ENCODE measurements at regions not wholly inside any gene's neighbourhood (a gene's known extent, or its start where the extent isn't known, plus 50 kb on each side); places are given as distances from the start of the nearest gene placed in this dataset.

GRCh38 chr5:101080462-101081240 lies 177.6 kb upstream of the ST8SIA4 start (continued):
- TF ChIP-seq ZNF462 (CRISPR knock-in tag; IDR thresholded peaks at IDR 0.05), result no peak
- no peak for TF ChIP-seq JUNB (IDR thresholded peaks at IDR 0.05; ENCODE audit: unreplicated experiment)

- Mint-ChIP-seq H3K9me3 (no peaks in the 10 kb centered on the region), H3K4me1 (no peaks in the 10 kb centered on the region), H3K27ac (no peak overlapping the region), H3K27me3 (ENCODE audit: insufficient read depth, low read depth, poor library complexity) (no peaks in the 10 kb centered on the region), H3K4me3 (no peak overlapping the region), H3K36me3 (ENCODE audit: low read depth) (no peaks in the 10 kb centered on the region)
- Histone ChIP-seq H3K9me2 (ENCODE audit: insufficient read depth) (no peaks in the 10 kb centered on the region), H3F3A (replicated peaks; ENCODE audit: low read depth) (no peaks in the 10 kb centered on the region), H4K20me1 (replicated peaks; ENCODE audit: insufficient read depth) (no peaks in the 10 kb centered on the region), H3K4me1 (ENCODE audit: insufficient read depth) (no peaks in the 10 kb centered on the region), H3K79me2 (replicated peaks; ENCODE audit: insufficient read depth) (no peaks in the 10 kb centered on the region), H3K27ac (ENCODE audit: low read depth) (no peak overlapping the region), H2AFZ (no peak overlapping the region), H3K36me3 (ENCODE audit: insufficient read depth) (no peaks in the 10 kb centered on the region), H3K4me3 (no peak overlapping the region), H3K4me2 (no peak overlapping the region), H3K27me3 (ENCODE audit: insufficient read depth) (no peaks in the 10 kb centered on the region)
- DNase-seq (ENCODE audit: low spot score), result no peak
- no peak for ATAC-seq
- TF ChIP-seq EZH2phosphoT487 (IDR thresholded peaks at IDR 0.05; ENCODE audit: unreplicated experiment), result no peak
- no peak for TF ChIP-seq EZH2 (IDR thresholded peaks at IDR 0.05; ENCODE audit: low read depth, unreplicated experiment)
- no peak for TF ChIP-seq ZNF114 (CRISPR knock-in tag; IDR thresholded peaks at IDR 0.05)
- TF ChIP-seq ZNF331 (CRISPR knock-in tag; IDR thresholded peaks at IDR 0.05; ENCODE audit: low read depth), result no peak
- no peak for TF ChIP-seq ETS1 (IDR thresholded peaks at IDR 0.05)
- TF ChIP-seq, protein P1, sequence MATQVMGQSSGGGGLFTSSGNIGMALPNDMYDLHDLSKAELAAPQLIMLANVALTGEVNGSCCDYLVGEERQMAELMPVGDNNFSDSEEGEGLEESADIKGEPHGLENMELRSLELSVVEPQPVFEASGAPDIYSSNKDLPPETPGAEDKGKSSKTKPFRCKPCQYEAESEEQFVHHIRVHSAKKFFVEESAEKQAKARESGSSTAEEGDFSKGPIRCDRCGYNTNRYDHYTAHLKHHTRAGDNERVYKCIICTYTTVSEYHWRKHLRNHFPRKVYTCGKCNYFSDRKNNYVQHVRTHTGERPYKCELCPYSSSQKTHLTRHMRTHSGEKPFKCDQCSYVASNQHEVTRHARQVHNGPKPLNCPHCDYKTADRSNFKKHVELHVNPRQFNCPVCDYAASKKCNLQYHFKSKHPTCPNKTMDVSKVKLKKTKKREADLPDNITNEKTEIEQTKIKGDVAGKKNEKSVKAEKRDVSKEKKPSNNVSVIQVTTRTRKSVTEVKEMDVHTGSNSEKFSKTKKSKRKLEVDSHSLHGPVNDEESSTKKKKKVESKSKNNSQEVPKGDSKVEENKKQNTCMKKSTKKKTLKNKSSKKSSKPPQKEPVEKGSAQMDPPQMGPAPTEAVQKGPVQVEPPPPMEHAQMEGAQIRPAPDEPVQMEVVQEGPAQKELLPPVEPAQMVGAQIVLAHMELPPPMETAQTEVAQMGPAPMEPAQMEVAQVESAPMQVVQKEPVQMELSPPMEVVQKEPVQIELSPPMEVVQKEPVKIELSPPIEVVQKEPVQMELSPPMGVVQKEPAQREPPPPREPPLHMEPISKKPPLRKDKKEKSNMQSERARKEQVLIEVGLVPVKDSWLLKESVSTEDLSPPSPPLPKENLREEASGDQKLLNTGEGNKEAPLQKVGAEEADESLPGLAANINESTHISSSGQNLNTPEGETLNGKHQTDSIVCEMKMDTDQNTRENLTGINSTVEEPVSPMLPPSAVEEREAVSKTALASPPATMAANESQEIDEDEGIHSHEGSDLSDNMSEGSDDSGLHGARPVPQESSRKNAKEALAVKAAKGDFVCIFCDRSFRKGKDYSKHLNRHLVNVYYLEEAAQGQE (IDR thresholded peaks at IDR 0.05; ENCODE audit: unreplicated experiment), result no peak
- TF ChIP-seq CTCF (conservative IDR thresholded peaks at IDR 0.05; ENCODE audit: low read depth in 2 of 2), result no peak
Measured at GRCh38 chr5:101068298-101068697, 165.2 kb upstream of the ST8SIA4 start.
